ENCODE measurements at regions not wholly inside any gene's neighbourhood (a gene's known extent, or its start where the extent isn't known, plus 50 kb on each side); places are given as distances from the start of the nearest gene placed in this dataset.
"Not testable (repeated sequence)": the region's sequence is repeated elsewhere in the genome, so short reads cannot be mapped to it uniquely, and the experiment has no call there.

DNA sequence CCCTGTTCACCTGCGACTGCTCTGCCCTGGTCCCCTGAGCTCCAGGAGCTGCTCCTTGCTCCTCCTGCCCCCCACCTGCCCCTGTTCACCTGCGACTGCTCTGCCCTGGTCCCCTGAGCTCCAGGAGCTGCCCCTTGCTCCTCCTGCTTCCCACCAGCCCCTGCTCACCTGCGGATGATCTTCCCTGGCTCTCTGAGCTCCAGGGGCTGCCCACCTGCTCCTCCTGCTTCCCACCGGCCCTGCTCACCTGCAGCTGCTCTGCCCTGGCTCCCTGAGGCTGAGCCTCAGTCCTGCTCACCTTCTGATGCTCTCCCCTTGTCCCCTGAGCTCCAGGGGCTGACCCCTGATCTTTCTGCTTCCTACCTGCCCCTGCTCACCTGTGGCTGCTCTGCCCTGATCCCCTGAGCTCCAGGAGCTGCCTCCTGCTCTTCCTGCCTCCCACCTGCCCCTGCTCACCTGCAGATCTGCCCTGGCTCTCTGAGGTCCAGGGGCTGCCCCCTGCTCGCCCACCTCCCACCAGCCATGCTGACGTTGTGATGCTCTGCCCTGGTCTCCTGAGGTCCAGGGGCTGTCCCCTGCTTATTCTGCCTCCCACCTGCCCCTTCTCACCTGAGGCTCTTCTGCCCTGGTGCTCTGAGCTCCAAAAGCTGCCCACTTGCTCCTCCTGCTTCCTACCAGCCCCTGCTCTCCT lies 219.2 kb downstream of the TMEM121 start:
- peaks cover 7% of the 10 kb centered on the region for H3K27me3 Mint-ChIP-seq
- ChIA-PET CTCF (no interaction called here), POLR2A (no interaction called here)
- no peaks in the 10 kb centered on the region for H3K36me3 Mint-ChIP-seq
- no peak for DNase-seq
- H3K9me3 Mint-ChIP-seq, result no peaks in the 10 kb centered on the region
- intact Hi-C loops (cut with micrococcal nuclease), result no loop called here
- no peak overlapping the region for H3K27ac Mint-ChIP-seq
- no peak overlapping the region for H3K4me3 Mint-ChIP-seq
- H3K4me1 Mint-ChIP-seq (ENCODE audit: low read depth), result no peaks in the 10 kb centered on the region

DNA sequence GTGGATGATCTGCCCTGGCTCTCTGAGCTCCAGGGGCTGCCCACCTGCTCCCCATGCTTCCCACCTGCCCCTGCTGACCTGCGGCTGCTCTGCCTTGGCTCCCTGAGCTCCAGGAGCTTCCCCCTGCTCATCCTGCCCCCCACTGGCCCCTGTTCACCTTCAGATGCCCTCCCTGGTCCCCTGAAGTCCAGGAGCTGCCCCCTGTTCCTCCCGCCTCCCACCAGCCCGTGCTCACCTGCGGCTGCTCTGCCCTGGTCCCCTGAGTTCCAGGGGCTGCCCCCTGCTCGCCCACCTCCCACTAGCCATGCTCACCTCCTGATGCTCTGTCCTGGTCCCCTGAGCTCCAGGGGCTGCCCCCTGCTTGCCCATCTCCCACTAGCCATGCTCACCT lies 219.7 kb downstream of the TMEM121 start:
- H3K36me3 Mint-ChIP-seq, result no peaks in the 10 kb centered on the region
- intact Hi-C loops (cut with micrococcal nuclease), result no loop called here
- CTCF ChIA-PET, result no interaction called here
- H3K9me3 Mint-ChIP-seq, result no peaks in the 10 kb centered on the region
- POLR2A ChIA-PET, result no interaction called here
- H3K4me3 Mint-ChIP-seq, result no peak overlapping the region
- no peak for DNase-seq
- H3K27me3 Mint-ChIP-seq, result peaks cover 7% of the 10 kb centered on the region
- H3K4me1 Mint-ChIP-seq (ENCODE audit: low read depth), result no peaks in the 10 kb centered on the region
- H3K27ac Mint-ChIP-seq, result no peak overlapping the region

DNA sequence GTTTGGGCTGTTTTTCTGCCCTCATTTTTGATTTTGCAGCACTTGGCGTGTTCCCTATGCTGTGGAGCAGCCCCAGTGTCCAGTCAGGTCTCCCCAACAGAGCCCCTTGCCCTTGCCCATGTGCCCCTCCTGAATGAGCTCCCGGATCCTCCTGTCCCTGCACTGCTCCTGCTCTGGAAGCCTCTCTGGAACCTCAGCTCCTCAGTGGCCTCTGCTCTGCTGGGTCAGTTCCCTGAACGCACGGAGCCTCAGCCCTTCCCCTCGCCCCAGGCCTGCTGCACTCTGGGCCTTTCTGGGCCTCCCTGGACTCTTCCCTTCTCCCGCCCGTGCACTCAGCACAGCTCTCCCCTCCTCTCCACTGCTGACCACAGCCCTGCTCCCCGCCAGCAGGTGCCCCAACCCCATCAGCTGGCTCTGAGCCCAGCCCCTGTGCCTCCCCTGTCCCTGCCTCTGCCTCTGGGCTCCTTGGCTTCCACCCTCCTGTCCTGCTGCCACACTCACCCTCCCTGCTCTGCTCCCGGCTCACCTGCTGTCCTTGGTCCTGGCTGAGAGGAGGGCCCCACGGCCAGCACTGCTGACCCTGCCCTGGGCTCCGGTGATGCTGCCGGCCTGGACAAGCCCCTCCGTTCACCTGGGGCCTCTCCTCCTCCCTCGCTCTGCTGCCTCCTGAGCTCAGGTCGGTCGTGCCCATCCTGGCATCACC lies 220.6 kb downstream of the TMEM121 start:
- DNase-seq; H3K27me3 Mint-ChIP-seq; intact Hi-C loops (cut with micrococcal nuclease); POLR2A ChIA-PET; H3K9me3 Mint-ChIP-seq; H3K36me3 Mint-ChIP-seq; H3K4me1 Mint-ChIP-seq (ENCODE audit: low read depth); CTCF ChIA-PET; H3K4me3 Mint-ChIP-seq; H3K27ac Mint-ChIP-seq: not testable (repeated sequence)

DNA sequence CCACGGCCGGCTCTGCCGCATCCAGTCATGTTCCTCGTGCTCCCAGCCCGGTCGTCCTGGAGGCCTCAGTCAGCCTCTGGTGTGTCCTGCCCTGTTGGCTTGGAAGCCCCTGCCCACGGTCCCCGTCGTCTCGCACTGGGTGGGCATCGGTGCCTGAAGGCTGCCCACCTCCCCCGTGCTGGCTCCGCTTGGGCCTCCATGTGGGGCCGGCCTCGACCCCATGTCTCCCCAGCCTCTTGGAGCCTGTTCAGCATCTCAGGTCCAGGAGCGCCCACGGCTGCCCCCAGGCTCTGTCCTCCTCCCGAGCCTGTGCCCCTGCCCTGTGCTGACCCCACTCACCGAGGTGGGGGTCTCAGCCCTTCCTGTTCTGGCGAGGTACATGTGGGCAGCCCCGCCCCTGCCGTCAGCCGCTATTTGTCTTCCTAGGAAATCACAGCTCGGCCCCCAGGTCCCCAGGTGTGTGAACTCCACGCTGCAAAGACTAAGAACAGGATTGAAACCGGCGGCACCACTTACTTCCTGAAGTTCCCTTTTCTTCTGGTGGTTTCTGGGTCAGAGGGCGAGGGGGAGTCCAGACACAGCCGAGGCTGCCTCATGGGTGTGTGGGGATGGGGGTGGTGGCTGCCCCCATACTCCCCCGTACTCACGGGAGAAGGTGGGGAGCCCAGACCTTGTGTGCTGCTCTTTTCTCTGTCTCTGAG lies 221.3 kb downstream of the TMEM121 start:
- POLR2A ChIA-PET, result not testable (repeated sequence)

DNA sequence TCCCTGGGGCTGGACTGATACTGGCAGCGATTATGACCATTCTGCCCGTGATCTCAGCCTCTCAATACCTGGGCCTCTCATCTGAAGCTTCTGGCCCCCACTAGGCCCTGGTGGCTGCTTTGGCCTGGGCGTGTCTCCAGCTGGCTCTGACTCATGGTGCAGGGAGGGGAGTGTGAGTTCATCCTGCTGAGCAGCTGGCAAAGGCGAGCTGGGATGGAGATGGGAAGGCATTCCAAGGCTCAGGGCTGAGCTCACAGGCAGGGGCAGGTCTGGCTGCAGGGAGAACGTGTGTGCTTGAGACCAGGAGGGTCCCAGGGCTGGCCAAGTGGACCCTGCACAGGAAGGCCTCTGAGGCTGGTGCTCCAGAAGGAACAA lies 221.8 kb downstream of the TMEM121 start:
- peaks cover 7% of the 10 kb centered on the region for H3K27me3 Mint-ChIP-seq
- no peaks in the 10 kb centered on the region for H3K4me1 Mint-ChIP-seq (ENCODE audit: low read depth)
- no peak overlapping the region for H3K27ac Mint-ChIP-seq
- CTCF ChIA-PET, result no interaction called here
- no peak for DNase-seq
- intact Hi-C loops (cut with micrococcal nuclease), result no loop called here
- POLR2A ChIA-PET, result no interaction called here
- no peaks in the 10 kb centered on the region for H3K9me3 Mint-ChIP-seq
- H3K36me3 Mint-ChIP-seq, result no peaks in the 10 kb centered on the region
- no peak overlapping the region for H3K4me3 Mint-ChIP-seq

More for the DNA sequence above, 221.3 kb downstream of the TMEM121 start:
- CTCF ChIA-PET; H3K4me3 Mint-ChIP-seq; DNase-seq; H3K4me1 Mint-ChIP-seq (ENCODE audit: low read depth); H3K27me3 Mint-ChIP-seq; intact Hi-C loops (cut with micrococcal nuclease); H3K27ac Mint-ChIP-seq; H3K36me3 Mint-ChIP-seq; H3K9me3 Mint-ChIP-seq: not testable (repeated sequence)

DNA sequence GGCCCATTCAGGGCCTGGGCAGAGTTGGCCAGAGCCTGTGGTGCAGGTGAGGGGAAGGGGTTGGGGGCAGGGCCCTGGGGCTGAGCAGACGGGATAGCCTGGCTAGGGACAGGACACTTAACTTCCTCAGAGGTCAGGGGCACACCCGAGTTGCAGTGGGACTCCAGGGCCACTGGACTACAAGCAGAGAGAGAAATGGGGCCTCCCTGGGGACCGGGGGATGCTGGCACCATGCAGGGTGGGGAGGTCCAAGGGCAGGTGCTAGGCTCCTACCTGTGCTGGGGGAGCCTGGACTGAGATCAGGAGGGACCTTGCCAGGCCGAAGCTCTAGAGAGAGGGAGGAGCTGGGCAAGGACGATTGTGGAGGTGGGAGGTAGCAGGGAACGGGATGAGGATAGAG lies 222.3 kb downstream of the TMEM121 start:
- H3K27me3 Mint-ChIP-seq; H3K36me3 Mint-ChIP-seq; H3K4me1 Mint-ChIP-seq (ENCODE audit: low read depth); POLR2A ChIA-PET; H3K4me3 Mint-ChIP-seq; intact Hi-C loops (cut with micrococcal nuclease); DNase-seq; H3K9me3 Mint-ChIP-seq; CTCF ChIA-PET; H3K27ac Mint-ChIP-seq: not testable (repeated sequence)

DNA sequence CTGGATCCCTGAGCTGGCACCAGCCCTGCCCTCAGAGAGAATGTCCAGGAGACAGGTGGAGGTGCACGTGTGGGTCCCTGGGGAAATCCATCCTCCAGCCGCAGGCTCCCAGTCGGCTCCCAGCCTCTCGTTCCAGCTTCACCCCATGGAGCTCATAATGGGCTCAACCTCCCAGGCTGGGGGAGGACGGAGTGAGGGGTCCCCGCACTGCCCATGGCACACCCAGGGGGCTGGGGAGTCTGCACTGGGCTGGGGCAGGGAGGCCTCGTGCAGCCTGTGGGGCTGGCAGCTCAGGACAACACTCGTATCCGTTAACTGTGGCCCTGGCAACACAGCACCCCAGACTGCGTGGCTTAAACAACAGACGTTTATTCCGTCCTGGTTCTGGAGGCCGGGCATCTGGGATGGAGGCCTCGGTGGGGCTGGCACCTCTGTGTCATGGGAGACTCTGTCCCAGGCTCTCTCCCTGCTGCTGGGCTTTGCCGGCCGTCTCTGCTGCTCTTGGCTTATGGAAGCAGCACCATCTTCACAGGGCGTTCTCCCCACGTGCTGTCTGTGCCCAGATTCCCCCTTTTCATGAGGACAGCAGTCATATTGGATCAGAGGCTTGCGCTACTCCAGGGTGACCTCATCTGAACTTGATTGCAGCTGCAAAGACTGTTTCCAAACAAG lies 223.6 kb downstream of the TMEM121 start:
- H3K4me3 Mint-ChIP-seq; POLR2A ChIA-PET; H3K9me3 Mint-ChIP-seq; intact Hi-C loops (cut with micrococcal nuclease); DNase-seq; CTCF ChIA-PET; H3K4me1 Mint-ChIP-seq (ENCODE audit: low read depth); H3K27me3 Mint-ChIP-seq; H3K27ac Mint-ChIP-seq; H3K36me3 Mint-ChIP-seq: not testable (repeated sequence)

DNA sequence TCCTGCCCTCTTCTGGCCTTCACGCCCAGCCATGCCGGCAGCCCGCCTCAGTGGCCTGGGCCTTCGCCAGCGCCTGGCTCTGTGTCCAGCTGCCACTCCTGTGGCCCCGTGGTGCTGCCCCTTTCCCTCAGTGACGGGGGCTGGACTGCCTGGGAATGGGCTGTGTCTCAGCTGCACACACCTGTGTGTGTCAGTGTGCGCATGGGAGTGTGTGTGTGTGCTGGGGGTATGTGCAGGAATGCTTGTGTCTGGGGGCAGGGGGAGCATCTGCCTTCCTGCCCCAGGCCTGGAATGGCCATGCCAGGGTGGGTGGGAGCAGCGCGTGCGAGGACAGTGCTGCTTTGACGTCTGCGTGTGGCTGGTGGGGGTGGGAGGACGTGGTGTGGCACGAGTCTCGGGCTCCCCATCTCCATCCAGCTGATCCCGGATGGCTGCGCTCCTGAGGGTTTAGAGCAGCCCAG lies 224.9 kb downstream of the TMEM121 start:
- H3K27me3 Mint-ChIP-seq; POLR2A ChIA-PET; H3K36me3 Mint-ChIP-seq; DNase-seq; H3K27ac Mint-ChIP-seq; H3K9me3 Mint-ChIP-seq; H3K4me3 Mint-ChIP-seq; intact Hi-C loops (cut with micrococcal nuclease); H3K4me1 Mint-ChIP-seq (ENCODE audit: low read depth); CTCF ChIA-PET: not testable (repeated sequence)

DNA sequence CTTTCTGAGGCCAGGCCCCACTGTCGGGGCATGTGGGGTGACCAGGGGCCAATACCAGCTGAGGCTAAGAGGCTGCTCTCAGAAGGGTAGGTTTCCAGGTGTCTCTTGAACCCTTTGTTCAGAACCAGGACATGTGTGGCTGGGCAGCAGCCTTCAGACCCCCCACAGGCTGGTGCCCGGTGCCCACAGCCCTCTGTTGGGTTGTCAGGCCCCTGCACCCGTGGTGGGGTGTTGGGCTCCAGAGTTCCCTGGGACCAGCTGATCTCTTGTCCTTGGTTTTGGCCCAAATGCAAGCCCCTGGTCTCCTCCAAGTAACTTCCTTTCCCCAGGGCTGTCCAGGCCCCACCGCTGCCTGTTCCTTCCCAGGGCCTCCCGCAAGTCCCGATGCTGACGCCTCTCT lies 226.0 kb downstream of the TMEM121 start:
- intact Hi-C loops (cut with micrococcal nuclease); H3K27me3 Mint-ChIP-seq; H3K4me3 Mint-ChIP-seq; CTCF ChIA-PET; H3K9me3 Mint-ChIP-seq; POLR2A ChIA-PET; DNase-seq; H3K36me3 Mint-ChIP-seq; H3K27ac Mint-ChIP-seq; H3K4me1 Mint-ChIP-seq (ENCODE audit: low read depth): not testable (repeated sequence)

DNA sequence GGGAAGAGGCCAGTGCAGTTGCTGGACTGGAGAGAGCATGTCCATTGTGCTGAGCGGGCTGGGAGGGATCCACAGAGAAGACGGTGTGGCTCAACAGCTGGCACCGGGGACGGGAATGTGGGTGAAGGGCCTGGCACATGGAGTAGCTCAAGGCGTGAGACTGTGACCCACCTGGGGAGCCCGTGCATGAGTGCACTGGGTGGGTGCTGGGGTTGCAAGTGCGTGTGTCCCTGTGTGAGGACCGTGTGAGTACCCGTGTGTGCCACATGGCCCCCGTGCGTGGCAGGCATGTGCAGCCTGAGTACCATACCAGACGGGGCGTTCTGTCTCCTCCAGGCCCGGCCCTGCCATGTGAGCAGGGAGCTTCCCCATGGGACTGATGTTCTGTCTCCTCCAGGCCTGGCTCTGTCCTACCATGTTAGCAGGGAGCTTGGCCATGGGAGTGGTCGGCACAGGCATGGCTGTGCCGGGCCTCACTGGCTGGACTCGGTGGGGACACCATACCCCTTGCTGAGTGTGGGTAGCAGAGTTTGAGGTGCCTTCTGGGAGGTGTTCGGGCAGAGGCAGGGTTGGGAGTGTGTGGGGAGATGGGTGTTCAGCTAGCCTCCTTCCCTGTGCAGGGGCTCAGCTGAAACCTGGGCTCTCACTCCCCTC lies 234.4 kb downstream of the TMEM121 start:
- DNase-seq, result no peak
- H3K4me3 Mint-ChIP-seq, result no peak overlapping the region
- CTCF ChIA-PET, result no interaction called here
- H3K27ac Mint-ChIP-seq, result no peak overlapping the region
- H3K36me3 Mint-ChIP-seq, result no peaks in the 10 kb centered on the region
- H3K4me1 Mint-ChIP-seq (ENCODE audit: low read depth), result no peaks in the 10 kb centered on the region
- peaks cover 9% of the 10 kb centered on the region for H3K27me3 Mint-ChIP-seq
- intact Hi-C loops (cut with micrococcal nuclease), result no loop called here
- POLR2A ChIA-PET, result no interaction called here
- peaks cover 6% of the 10 kb centered on the region for H3K9me3 Mint-ChIP-seq

DNA sequence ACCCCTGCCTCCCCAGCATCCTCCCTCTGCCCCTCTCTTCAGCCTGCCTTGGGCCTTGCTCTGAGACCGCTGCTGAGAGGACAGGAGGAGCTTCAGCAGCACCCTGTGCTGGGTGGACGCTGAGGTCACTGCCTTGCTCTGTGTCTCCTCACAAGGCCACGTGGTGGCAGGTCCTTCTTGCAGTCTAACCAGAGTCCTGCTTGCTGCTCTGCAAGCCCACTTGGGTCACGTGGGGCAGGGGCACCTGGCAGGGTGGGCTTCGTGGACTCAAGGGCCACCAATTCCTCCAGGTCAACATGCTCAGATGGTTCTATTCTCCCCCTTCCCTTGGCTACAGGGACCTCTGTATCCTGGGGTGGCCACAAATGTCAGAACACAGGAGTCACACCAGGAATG lies 235.0 kb downstream of the TMEM121 start:
- H3K27me3 Mint-ChIP-seq; H3K4me3 Mint-ChIP-seq; intact Hi-C loops (cut with micrococcal nuclease); H3K36me3 Mint-ChIP-seq; H3K27ac Mint-ChIP-seq; CTCF ChIA-PET; H3K4me1 Mint-ChIP-seq (ENCODE audit: low read depth); POLR2A ChIA-PET; H3K9me3 Mint-ChIP-seq; DNase-seq: not testable (repeated sequence)

DNA sequence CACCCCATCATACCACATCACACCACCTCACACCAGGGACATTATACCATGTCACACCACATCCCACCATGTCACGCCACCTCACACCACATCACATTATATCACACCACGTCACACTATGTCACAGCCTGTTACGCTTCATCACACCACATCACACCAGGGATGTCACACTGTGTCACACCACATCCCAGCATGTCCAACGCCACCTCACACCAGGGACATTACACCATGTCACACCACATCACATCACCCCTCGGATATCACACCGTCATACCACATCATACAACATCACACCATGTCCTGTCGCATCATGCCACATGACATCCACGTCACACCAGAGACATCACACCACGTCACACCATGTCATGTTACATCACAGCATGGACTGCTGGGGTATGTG lies 235.5 kb downstream of the TMEM121 start:
- no peak for DNase-seq
- Mint-ChIP-seq H3K27me3 (peaks cover 9% of the 10 kb centered on the region), H3K9me3 (peaks cover 6% of the 10 kb centered on the region), H3K27ac (no peak overlapping the region), H3K36me3 (no peaks in the 10 kb centered on the region), H3K4me3 (no peak overlapping the region), H3K4me1 (ENCODE audit: low read depth) (no peaks in the 10 kb centered on the region)
- POLR2A ChIA-PET, result no interaction called here
- CTCF ChIA-PET, result no interaction called here
- intact Hi-C loops (cut with micrococcal nuclease), result no loop called here

Data from activated CD4-positive, alpha-beta memory T cell treated with anti-CD3 and anti-CD28 coated beads for 36 hours (primary cell).